UCSD-AML1 (cell line): ENCODE measurements at regions not wholly inside any gene's neighbourhood (a gene's known extent, or its start where the extent isn't known, plus 50 kb on each side); places are given as distances from the start of the nearest gene placed in this dataset.
"Not testable (repeated sequence)": the region's sequence is repeated elsewhere in the genome, so short reads cannot be mapped to it uniquely, and the experiment has no call there.

Source experiments
- DNase-seq: peaks from one replicate; lab custom pipeline; 2025; ENCODE audit not compliant: unreplicated experiment; lab: John Stamatoyannopoulos, UW

GRCh38 chr21:14757533-14758327 lies 211.6 kb upstream of the SAMSN1 start:
- DNase-seq, result no peak

GRCh38 chr21:14755086-14755485 lies 209.0 kb upstream of the SAMSN1 start:
- no peak for DNase-seq

- DNase-seq, result no peak
Observed at GRCh38 chr21:14754682-14755081, 208.6 kb upstream of the SAMSN1 start.

GRCh38 chr21:14754259-14754604 lies 208.1 kb upstream of the SAMSN1 start:
- DNase-seq, result no peak

GRCh38 chr21:14753466-14754258 lies 207.5 kb upstream of the SAMSN1 start:
- no peak for DNase-seq

- DNase-seq, result no peak
Observed at GRCh38 chr21:14753069-14753465, 207.0 kb upstream of the SAMSN1 start.

GRCh38 chr21:14752345-14752909 lies 206.3 kb upstream of the SAMSN1 start:
- no peak for DNase-seq

GRCh38 chr21:14751602-14752344 lies 205.7 kb upstream of the SAMSN1 start:
- no peak for DNase-seq

- no peak for DNase-seq
Observed at GRCh38 chr21:14751011-14751410, 204.9 kb upstream of the SAMSN1 start.

GRCh38 chr21:14750041-14750440 lies 203.9 kb upstream of the SAMSN1 start:
- DNase-seq, result no peak

GRCh38 chr21:14748662-14749061 lies 202.5 kb upstream of the SAMSN1 start:
- DNase-seq, result no peak

GRCh38 chr21:14744368-14744767 lies 198.3 kb upstream of the SAMSN1 start:
- DNase-seq, result no peak

- no peak for DNase-seq
Observed at GRCh38 chr21:14742119-14742518, 196.0 kb upstream of the SAMSN1 start.

- no peak for DNase-seq
Observed at GRCh38 chr21:14741256-14741655, 195.1 kb upstream of the SAMSN1 start.

- DNase-seq, result no peak
Observed at GRCh38 chr21:14740692-14741091, 194.6 kb upstream of the SAMSN1 start.

- DNase-seq, result no peak
Observed at GRCh38 chr21:14740116-14740515, 194.0 kb upstream of the SAMSN1 start.

GRCh38 chr21:14739590-14739989 lies 193.5 kb upstream of the SAMSN1 start:
- DNase-seq, result no peak

- DNase-seq, result not testable (repeated sequence)
Observed at GRCh38 chr21:14738576-14738975, 192.5 kb upstream of the SAMSN1 start.

GRCh38 chr21:14737922-14738321 lies 191.8 kb upstream of the SAMSN1 start:
- no peak for DNase-seq

- no peak for DNase-seq
Observed at GRCh38 chr21:14737284-14737691, 191.2 kb upstream of the SAMSN1 start.

- no peak for DNase-seq
Observed at GRCh38 chr21:14736672-14737071, 190.6 kb upstream of the SAMSN1 start.
